HG03135 (cell line): ENCODE measurements at regions not wholly inside any gene's neighbourhood (a gene's known extent, or its start where the extent isn't known, plus 50 kb on each side); places are given as distances from the start of the nearest gene placed in this dataset.
A peak's percentile ranks its signal among the peaks of the same experiment; 100 is the strongest.

Experiments
- ATAC-seq: cut with Tn5 transposase; IDR thresholded peaks from one replicate; pipeline ENCODE4 v1.9.1; 2021; ENCODE audit warnings: mild to moderate bottlenecking, moderate library complexity; ENCODE audit not compliant: unreplicated experiment

DNA sequence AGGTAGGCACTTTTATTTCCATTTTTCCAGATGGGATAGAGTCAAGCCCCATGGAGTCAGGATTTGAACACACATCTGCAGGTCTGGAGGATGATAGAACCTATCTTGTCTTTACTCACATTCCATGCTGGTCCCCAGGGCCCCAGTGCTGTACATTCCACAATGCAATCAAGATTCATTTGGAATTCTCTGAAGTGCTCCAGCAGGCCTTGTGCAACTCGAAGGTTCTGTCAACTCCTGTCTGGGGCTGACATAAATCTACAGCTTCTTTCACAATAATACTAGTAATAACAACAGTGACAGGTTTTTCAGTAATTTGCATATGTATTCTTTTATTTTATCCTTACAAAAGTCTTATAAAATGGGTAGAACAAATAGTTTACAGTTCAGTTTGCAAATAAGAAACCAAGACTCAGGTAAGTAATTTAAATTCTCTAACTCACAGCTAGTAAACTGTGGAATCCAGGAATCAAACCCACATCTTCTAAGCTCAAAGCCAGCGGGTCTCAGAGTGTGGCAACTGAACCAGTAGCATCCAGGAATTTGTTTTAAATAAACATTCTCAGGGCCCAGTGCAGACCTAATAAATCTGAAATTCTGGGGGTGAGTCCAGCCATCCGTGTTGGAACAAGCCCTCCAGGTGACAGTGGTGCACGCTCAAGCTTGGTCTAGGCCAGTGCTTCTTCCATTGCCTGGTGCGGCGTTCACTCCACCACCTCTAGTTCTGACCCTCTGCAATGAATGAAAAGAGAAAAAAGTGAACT is 137.0 kb upstream of the TNFAIP3 start:
- ATAC-seq: no peak

DNA sequence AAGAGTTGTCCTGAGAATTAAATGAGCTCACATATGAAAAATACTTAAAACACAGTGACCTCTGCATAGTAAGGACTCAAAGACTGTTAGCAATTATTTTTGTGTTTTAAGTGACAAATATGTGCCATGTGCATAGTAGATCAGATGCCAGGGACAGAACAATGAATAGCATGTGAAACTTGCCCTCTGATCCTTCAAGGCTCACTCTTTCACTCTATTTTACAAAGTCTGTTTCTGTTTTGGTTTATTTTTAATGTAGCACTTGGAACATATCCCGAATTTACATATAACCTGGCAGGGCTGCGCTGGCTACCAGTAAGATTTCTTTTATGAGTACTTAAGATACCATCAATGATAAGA is 135.5 kb upstream of the TNFAIP3 start:
- no peak for ATAC-seq

DNA sequence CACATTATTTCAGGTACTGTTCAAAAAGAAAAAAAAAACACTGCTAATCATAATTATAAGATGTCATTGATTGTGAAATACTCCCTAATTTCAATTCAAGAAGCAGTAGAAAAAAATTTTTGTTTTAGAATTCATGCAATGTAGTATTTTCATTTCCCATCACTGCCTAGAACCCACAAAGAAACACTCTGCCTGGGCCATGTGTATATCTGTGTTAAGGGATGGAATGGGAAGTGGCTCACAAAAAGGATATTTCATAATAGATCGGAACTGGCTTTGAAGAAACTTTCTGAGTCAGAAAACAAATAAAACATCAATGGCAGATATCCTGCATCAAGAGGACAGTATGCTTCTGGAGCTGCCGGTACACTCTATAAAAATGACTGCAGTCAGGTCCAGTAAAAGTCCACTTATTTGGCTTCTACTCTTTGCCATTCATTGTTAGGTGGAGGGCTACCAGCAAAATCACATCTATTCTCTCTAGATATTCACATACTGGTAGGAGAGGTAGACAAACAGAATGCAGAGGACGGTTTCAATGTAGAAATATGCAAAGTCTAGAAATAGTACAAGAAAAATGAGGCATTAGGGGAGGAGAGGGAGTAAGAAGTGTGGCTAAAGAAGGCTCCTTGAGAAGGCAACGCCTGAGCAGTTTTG is 135.0 kb upstream of the TNFAIP3 start:
- no peak for ATAC-seq

DNA sequence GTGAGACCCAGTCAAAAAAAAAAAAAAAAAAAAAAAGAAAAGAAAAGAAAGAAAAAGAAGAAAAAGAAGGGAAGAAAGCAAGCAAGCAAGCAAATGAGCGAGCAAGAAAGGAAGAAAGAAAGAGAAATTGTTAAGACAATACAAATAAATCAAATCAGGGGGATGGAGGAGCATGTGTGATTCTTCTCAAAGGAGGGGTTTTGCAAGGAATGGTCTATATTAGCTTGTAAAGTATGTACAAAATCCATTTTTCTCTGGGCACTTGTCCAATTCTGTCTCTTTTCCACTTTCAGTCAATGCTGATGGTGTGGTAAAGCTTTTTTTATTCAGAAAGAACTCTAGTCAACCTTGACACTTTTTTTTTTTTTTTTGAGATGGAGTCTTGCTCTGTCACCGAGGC is 133.7 kb upstream of the TNFAIP3 start:
- no peak for ATAC-seq

DNA sequence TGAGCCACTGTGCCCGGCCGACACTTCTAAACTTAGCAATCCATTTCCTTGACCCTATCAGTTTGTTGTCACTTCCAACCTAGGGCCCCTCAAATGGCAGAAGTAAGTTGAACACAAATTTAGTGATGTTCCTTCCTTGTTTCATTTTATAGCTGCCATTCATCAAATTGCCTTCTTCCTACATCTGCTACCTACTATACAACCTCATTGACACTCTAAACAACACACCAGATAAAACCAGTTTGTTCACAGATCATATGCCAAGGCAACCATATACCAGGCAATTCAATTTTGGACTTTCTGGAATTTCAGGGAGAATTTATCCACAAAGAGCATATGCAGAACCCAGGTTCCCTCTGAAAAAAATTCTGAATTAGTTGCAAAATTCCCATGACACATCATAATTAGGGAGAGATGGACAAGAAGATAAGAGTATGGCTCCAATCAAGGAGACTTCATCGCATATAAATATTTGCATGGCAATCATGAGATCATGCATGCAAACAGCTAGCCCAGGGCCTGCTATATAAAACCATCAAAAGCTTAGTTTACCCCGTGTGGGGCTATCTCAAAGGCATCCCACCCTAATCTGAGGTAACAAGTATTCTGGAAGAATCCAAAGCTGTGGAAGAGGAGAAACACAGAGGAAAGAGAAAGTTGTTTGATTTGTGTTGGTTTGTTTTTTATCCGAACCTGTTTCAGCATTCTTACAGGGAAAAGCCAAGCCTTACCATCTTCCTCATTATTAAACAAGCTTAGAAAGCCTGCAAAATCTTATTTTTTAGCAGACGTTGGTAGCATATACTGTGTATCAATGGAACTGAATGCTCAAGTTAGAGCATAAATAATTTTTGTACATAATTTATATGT is 132.8 kb upstream of the TNFAIP3 start:
- no peak for ATAC-seq

DNA sequence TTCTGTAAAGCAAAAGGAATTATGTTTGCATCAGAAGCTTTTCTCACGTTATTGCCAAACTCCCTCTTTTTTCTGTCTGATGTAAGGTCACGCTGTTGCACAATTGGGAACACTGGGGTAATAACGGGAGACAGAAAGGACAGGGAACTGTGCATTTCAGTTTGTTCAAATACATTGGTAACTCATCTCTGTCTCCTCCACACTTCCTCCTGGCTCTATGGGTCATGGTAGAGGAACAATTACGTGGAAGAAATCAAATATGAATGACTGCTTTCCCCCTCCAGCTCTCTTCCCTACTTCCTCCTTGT is 132.2 kb upstream of the TNFAIP3 start:
- no peak for ATAC-seq

DNA sequence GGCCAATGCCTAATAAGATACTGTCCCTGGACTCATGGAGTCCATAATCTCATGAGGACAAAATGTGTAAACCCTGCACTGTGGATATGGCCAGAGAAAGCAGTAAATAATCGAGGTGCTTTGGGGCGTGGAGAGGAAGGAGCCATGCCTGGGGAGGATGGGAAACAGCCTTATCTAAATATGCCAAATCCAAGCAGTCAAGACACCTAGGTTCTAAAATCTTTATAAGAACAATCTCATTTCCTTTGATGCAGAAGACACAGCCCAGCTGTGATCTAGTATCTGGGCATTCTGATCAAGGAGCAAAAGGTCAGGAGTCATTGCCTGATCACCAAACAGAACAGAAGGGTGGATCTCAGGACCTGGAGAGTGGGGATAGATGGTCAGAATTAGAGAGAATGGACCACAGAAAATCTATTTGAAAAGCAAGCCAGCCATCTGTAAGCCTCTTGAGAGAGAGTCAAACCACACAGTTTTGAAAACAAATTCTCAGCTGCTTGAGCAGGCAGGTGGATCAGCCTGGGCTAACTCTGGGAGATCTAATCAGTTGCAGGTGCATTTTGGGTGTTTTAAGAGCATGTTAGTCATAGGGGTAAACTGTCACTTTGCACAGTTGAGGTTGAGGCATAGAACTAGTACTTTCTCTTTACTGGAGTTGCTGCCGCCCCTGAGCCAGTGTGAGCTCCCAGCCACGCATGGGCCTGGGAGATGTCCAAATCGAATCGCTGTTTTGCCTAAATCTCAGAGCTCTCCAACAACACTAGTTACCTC is 130.8 kb upstream of the TNFAIP3 start:
- peak; percentile 90 for ATAC-seq

DNA sequence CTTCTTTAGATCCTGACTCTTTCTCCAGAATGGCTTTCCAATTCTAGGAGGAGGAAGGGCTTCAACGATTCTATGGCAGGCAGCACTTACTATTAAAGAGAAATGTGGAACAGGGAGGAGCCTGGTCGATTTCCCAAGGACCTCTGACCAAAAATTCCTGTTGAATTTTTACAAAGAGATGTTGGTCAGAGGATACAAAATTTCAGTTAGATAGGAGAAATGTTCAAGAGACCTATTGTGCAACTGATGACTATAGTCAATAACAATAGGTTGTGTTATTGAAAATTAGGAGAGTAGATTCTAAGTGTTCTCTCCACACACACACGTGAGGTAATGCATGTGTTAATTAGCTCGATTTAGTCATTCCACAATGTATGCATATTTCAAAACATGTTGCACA is 130.1 kb upstream of the TNFAIP3 start:
- ATAC-seq: no peak

DNA sequence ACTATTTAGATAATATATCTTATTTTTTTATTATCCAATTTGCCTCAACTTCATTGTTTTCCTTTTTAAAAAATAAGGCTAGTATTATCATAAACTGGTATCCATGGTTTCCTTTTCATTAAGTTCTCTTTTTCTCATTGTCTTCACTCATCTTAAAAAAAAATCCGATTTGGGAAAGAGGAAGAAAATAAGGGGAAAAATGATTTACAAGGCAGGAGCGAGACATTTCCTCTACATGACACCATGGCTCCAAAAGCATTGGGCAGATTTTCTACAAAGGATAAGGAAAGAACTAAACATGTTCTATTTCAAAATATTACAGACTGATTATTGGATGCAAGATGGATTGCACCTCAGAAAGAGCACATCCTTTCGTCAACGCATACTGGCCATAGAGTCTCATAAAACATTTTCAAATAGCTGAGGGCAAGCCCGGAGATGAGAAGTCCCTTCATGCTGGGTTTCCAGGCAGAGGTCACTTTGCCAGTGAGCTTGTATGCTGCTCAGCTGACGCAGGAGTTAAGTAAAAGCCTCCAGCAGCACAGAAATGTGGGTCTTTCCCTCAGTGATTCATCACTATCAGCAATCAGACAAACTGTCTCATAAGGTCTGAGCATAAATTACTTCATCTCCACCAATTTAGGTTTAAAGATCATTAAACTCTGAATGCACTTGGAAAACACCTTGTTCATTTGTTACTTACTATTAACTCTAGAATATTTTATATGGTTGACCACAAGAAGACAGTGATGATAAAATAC is 129.0 kb upstream of the TNFAIP3 start:
- ATAC-seq: no peak

DNA sequence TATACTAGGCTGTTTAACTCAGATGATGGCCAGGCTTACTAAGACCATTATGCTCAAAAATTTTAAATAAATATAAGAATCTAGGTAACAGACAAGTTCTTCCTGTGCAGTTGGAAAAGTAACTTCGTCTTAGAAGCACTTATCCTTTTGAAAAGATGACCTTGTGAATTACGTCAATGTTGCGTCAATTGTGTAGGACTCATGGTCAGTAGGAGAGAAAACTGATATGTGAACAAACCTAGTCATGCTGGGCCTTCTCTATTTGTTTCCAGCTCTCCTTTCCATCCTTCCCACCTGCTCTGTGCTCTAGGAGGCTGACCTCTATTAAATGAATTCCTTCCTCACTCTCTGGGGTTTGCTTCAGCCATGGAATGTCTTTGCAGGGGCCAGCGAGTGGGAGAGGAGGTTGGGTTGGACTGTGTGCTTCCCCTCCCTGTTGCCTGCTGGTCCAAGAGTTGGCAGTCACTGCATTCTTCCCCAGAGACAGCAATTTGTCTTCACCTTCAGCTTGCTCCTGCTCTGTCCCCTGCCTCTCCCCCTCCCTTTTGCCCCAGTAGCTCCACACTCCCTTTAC is 128.0 kb upstream of the TNFAIP3 start:
- ATAC-seq: no peak

DNA sequence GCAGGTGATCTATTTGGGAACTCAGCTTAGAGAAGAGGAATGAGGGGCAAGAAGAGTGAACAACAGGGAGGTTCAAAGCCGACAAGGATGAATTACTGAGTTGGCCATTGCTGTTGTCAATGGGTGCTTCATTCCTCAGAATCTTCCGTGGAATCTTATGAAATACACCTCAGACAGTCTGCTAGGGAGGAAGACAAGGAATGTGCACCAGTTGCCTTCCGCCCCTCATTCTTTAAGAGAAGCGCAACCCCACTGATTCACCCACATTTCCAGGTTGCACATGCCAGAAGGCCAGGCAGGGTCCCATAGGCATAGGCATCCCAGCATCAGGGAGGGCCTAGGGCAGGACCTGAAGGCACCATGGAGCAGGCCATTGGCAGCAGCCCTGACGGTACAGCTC is 127.5 kb upstream of the TNFAIP3 start:
- ATAC-seq: no peak

DNA sequence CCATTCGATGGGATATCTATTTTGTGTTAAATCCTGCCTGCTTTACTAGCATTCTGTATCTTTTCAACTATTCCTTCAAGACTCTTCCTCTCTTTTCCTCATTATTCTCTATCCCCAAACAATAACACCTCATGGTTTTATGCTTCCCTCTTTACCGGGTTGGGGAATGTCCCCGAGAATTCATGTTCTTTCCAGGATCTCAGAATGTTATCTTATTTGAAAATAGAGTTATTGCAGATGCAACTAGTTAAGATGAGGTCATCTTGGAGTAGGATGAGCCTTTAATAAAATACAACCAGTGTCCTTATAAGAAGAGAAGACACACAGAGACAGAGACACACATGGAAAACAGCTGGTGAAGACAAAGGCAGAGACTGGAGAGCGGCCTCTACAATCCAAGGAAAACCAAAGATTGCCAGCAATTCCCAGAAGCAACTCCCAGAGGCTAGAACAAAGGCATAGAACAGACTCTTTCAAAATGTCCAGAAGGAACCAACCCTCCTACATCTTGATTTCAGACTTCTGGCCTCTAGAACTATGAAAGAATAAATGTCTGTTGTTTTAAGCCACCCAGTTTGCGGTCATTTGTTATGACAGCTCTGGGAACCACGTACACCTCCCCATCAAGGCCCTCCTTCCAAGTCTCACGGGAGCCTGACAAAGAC is 126.8 kb upstream of the TNFAIP3 start:
- no peak for ATAC-seq

DNA sequence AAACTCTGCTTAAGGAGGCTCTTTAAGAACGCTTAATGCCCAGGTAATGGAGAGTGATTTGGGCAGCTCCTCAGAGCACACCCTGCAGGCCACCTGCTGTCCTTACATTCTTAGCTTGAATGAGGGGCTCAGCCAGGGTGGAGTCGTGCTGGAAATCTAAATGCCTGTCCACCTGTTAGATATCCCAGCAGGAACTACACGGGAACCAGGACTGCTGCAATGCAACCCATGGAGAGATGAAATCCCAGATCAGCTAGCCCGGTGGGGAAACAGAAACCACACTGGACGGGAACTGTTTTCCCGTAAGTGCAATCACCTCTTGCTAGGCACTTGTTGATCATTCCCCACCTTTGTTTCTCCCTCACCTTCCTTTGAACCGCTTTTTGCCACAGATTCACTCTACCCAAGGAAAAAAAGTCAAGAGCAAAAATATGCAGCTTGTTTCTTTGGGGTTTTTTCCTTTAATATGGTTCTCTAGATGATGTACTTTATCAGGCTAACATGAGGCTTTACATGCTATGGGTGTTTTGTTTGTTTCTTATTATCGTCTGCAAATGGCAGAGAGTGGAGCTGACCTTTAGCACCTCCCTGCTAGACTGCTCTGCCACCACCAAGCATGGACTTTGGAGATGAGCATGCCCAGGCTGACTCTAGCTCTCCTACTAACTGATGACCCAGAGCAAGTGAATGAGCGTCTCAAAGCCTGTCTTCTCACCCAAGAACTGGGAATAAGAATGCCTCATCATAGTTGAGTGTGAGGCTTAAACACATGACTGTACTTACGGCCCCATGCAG is 125.9 kb upstream of the TNFAIP3 start:
- ATAC-seq: no peak

DNA sequence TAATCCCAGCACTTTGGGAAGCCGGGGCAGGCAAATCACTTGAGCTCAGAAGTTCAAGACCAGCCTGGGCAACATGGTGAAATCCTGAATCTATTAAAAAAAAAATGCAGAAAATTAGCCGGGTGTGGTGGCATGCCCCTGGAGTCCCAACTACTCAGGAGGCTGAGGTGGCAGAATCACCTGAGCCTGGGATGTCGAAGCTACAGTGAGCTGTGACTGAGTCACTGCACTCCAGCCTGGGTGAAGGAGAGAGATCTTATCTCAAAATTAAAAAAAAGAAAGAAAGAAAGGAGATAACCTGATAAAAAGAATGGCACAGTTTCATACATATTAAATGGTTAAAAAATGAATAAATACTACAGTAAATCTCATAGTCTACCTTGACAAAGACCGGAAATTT is 123.6 kb upstream of the TNFAIP3 start:
- ATAC-seq: no peak

DNA sequence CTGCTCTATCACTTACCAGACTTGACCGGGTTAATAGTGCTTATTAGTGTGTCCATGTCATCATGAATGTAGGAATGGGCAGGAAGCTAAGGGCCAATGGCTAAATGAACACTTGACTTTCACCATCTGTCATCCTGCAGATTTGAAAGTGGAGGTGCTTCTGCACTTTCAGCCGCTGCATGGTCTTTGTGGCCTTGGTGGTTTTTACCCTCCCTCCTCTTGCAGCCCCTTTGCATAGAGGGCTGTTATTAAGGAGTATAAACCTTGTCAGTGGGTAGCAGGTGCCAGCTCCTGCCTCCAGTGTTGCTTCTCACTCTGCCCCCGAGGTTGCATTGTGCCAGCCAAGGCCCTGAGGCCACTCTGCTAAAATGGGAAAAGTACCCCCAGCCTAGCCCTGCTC is 122.2 kb upstream of the TNFAIP3 start:
- no peak for ATAC-seq

DNA sequence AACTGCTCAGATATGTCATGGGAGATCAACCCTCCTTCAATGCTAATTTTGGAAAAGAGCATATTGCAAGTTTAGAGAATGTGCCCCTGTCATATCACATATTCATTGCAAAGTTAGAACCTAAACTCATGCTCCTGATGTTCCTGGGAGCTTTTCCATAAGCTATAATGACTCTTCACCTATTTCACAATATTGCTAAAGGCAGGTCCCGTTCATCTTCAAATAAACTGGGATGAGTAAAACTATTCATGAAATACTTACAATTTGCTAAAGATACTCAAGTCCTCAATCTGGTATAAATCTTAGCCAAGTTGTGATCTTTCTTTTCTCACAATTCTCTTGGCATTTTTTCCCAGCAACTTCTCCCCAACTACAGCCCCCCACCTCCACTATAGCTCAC is 121.7 kb upstream of the TNFAIP3 start:
- no peak for ATAC-seq

DNA sequence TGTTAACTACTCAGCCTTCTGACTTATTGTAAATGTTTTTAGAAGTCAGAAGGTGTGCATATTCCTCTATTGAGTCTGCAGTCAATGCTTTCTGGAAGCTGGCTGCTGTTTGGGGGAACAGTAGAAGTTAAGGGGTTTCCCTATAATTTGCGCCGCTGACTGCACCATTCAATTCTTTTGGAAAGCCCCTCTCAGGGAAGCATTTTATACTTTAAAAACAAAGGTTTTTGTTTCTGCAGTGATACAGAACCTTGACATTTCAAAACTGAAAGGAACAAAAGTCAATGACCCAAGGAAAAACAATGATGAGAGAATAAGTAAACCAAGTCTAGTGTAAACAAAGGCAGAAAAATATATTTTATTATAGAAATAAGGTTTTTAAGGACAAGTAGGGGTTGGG is 120.8 kb upstream of the TNFAIP3 start:
- ATAC-seq: no peak

DNA sequence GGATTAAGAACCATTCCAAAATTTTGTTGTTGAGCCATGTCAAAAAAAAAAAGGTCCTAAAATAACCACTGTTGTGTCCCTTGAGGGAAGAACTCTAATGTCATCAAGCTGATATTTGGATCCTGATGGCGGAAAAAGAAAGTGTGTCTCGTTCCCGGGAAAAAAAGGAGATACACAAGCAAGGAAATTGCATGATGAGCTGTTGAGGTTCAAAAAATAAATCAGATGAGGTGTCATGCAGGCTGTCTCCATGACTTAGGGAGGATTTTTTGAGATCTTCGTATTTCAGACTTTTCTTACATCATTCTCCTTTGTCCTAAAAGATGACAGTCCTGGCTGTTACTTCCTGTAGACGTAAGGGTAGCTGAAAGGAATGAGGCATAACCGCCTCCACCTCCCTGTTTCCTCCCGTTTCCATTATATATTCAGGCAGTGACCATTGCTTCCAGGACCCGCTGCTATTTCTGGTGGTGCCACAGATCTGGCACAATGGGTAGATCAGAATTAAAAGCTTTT is 117.3 kb upstream of the TNFAIP3 start:
- no peak for ATAC-seq

DNA sequence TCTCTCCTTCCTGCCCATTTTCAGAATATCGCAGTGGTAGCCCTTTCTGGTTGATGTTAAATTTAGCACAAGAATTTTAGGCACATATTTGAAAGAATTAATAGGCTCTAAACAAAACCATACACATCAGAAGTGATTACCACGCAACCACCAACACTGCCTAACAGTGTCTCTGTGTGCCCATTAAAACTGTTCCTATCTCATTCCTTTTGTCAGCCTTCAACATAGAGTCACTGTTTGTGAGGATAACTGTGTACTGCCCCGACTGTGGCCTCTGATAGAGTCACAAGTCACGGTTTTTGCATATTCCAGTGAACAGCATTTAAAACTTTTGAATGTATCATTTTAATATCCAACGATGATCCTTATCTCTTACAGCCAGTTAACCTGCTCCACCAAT is 116.8 kb upstream of the TNFAIP3 start:
- no peak for ATAC-seq
